WTC11 (cell line): ENCODE measurements at regions not wholly inside any gene's neighbourhood (a gene's known extent, or its start where the extent isn't known, plus 50 kb on each side); places are given as distances from the start of the nearest gene placed in this dataset.

Experiments
- ATAC-seq: fragments of 200-7000 bp; cut with Tn5 transposase; 2 replicates; pipeline ENCODE4 v1.10.0; 2021; ENCODE audit warnings: mild to moderate bottlenecking, moderate library complexity
- CTCF ChIA-PET: fragments of 300-600 bp; sonication (Branson Sonifier 250); formaldehyde crosslinking; loops from one replicate; lab custom pipeline; 2021; ENCODE audit warnings: antibody characterized with exemption; lab: Charles Lee
- POLR2A ChIA-PET: fragments of 350-600 bp; sonication (Branson Sonifier 250); formaldehyde crosslinking; loops from one replicate; lab custom pipeline; 2021; ENCODE audit warnings: antibody characterized with exemption; lab: Charles Lee
- DNase-seq: peaks from one replicate; pipeline ENCODE4 v3.0.0; 2021; ENCODE audit warnings: low spot score
- H3K27ac Mint-ChIP-seq: 2 replicates; pipeline ENCODE4 v1.8.0; 2021; ENCODE audit warnings: mixed read lengths
- H3K27me3 Mint-ChIP-seq: 2 replicates; pipeline ENCODE4 v1.8.0; 2021; ENCODE audit warnings: low read depth, mild to moderate bottlenecking, moderate library complexity, mixed read lengths
- H3K36me3 Mint-ChIP-seq: 2 replicates; pipeline ENCODE4 v1.8.0; 2021; ENCODE audit warnings: mixed read lengths
- H3K4me1 Mint-ChIP-seq: 2 replicates; pipeline ENCODE4 v1.8.0; 2022; ENCODE audit warnings: mixed read lengths
- H3K4me3 Mint-ChIP-seq: 2 replicates; pipeline ENCODE4 v1.8.0; 2021; ENCODE audit warnings: mild to moderate bottlenecking, moderate library complexity, mixed read lengths
- H3K9me3 Mint-ChIP-seq: 2 replicates; pipeline ENCODE4 v1.8.0; 2021; ENCODE audit warnings: mixed read lengths
- ARID4B ChIP-seq: sonication (generic); formaldehyde crosslinking; IDR thresholded peaks from 2 replicates; pipeline ENCODE4 v1.8.0; 2023; ENCODE audit warnings: missing genetic modification reagents, mild to moderate bottlenecking, borderline replicate concordance
- ATF1 ChIP-seq: sonication (generic); formaldehyde crosslinking; IDR thresholded peaks from 2 replicates; pipeline ENCODE4 v1.8.1; 2023; ENCODE audit warnings: mild to moderate bottlenecking, moderate library complexity, missing genetic modification reagents
- ATF6 ChIP-seq: sonication (generic); formaldehyde crosslinking; IDR thresholded peaks from 2 replicates; pipeline ENCODE4 v1.8.1; 2023; ENCODE audit warnings: mild to moderate bottlenecking, missing genetic modification reagents
- CREB1 ChIP-seq: sonication (generic); formaldehyde crosslinking; IDR thresholded peaks from 2 replicates; pipeline ENCODE4 v1.8.0; 2023; ENCODE audit warnings: mild to moderate bottlenecking, missing genetic modification reagents
- ELF4 ChIP-seq: sonication (generic); formaldehyde crosslinking; IDR thresholded peaks from 2 replicates; pipeline ENCODE4 v1.8.1; 2022; ENCODE audit warnings: low read depth, mild to moderate bottlenecking, moderate library complexity, missing genetic modification reagents
- ESRRA ChIP-seq: sonication (generic); formaldehyde crosslinking; IDR thresholded peaks from 2 replicates; pipeline ENCODE4 v1.8.1; 2022; ENCODE audit warnings: mild to moderate bottlenecking, missing genetic modification reagents, borderline replicate concordance
- FOXP1 ChIP-seq: sonication (generic); formaldehyde crosslinking; IDR thresholded peaks from 2 replicates; pipeline ENCODE4 v1.8.0; 2022; ENCODE audit warnings: missing genetic modification reagents, mild to moderate bottlenecking, moderate library complexity, borderline replicate concordance
- GABPB1 ChIP-seq: sonication (generic); formaldehyde crosslinking; IDR thresholded peaks from 2 replicates; pipeline ENCODE4 v1.8.1; 2023; ENCODE audit warnings: mild to moderate bottlenecking, missing genetic modification reagents
- GRHL2 ChIP-seq: fragments of 250-450 bp; sonication (Bioruptor Pico); IDR thresholded peaks from 2 replicates; pipeline ENCODE4 v1.8.0; 2022; ENCODE audit warnings: mild to moderate bottlenecking, moderate library complexity; ENCODE audit not compliant: insufficient replicate concordance, severe bottlenecking
- GTF2I ChIP-seq: fragments of 250-450 bp; sonication (Bioruptor Pico); conservative IDR thresholded peaks from 2 replicates; pipeline ENCODE4 v1.4.0; 2021; ENCODE audit warnings: mild to moderate bottlenecking
- HMGXB4 ChIP-seq: sonication (generic); formaldehyde crosslinking; IDR thresholded peaks from 2 replicates; pipeline ENCODE4 v1.8.1; 2023; ENCODE audit warnings: mild to moderate bottlenecking, moderate library complexity, missing genetic modification reagents
- JAZF1 ChIP-seq: fragments of 250-450 bp; sonication (Bioruptor Pico); IDR thresholded peaks from 2 replicates; pipeline ENCODE4 v1.9.0; 2021; ENCODE audit warnings: moderate library complexity, mild to moderate bottlenecking, inconsistent platforms
- KAT7 ChIP-seq: sonication (generic); formaldehyde crosslinking; IDR thresholded peaks from 2 replicates; pipeline ENCODE4 v1.8.1; 2023; ENCODE audit warnings: missing genetic modification reagents, mild to moderate bottlenecking, borderline replicate concordance
- NFE2L1 ChIP-seq: sonication (generic); formaldehyde crosslinking; IDR thresholded peaks from 2 replicates; pipeline ENCODE4 v1.8.1; 2023; ENCODE audit warnings: missing genetic modification reagents
- OVOL2 ChIP-seq: fragments of 250-450 bp; sonication (Bioruptor Pico); IDR thresholded peaks from 2 replicates; pipeline ENCODE4 v1.9.0; 2021; ENCODE audit warnings: mild to moderate bottlenecking, borderline replicate concordance
- RELA ChIP-seq: sonication (generic); formaldehyde crosslinking; IDR thresholded peaks from 2 replicates; pipeline ENCODE4 v1.8.1; 2022; ENCODE audit warnings: missing genetic modification reagents, mild to moderate bottlenecking, borderline replicate concordance
- TEAD1 ChIP-seq: sonication (generic); formaldehyde crosslinking; IDR thresholded peaks from 2 replicates; pipeline ENCODE4 v1.8.0; 2022; ENCODE audit warnings: mild to moderate bottlenecking, missing genetic modification reagents
- USF2 ChIP-seq: sonication (generic); formaldehyde crosslinking; IDR thresholded peaks from 2 replicates; pipeline ENCODE4 v1.8.1; 2023; ENCODE audit warnings: mild to moderate bottlenecking, missing genetic modification reagents, moderate library complexity
- ZMAT4 ChIP-seq: fragments of 250-450 bp; sonication (Bioruptor Pico); IDR thresholded peaks from 2 replicates; pipeline ENCODE4 v1.9.0; 2021; ENCODE audit warnings: mild to moderate bottlenecking
- ZNF232 ChIP-seq: sonication (generic); formaldehyde crosslinking; IDR thresholded peaks from 2 replicates; pipeline ENCODE4 v1.8.0; 2022; ENCODE audit warnings: mild to moderate bottlenecking, missing genetic modification reagents
- ZNF263 ChIP-seq: sonication (generic); formaldehyde crosslinking; IDR thresholded peaks from 2 replicates; pipeline ENCODE4 v1.8.1; 2022; ENCODE audit warnings: low read depth, mild to moderate bottlenecking, moderate library complexity, missing genetic modification reagents
- ZNF423 ChIP-seq: fragments of 250-450 bp; sonication (Bioruptor Pico); IDR thresholded peaks from 2 replicates; pipeline ENCODE4 v2.1.2; 2022; ENCODE audit warnings: mild to moderate bottlenecking, moderate library complexity
- TF ChIP-seq, protein P1 (sequence below): sonication (generic); formaldehyde crosslinking; IDR thresholded peaks from 2 replicates; pipeline ENCODE4 v1.8.0; 2023; ENCODE audit warnings: mild to moderate bottlenecking, missing genetic modification reagents
- TF ChIP-seq, protein P2 (sequence below): fragments of 200-600 bp; IDR thresholded peaks from 2 replicates; pipeline ENCODE4 v1.8.0; 2022; ENCODE audit warnings: antibody characterized with exemption

DNA sequence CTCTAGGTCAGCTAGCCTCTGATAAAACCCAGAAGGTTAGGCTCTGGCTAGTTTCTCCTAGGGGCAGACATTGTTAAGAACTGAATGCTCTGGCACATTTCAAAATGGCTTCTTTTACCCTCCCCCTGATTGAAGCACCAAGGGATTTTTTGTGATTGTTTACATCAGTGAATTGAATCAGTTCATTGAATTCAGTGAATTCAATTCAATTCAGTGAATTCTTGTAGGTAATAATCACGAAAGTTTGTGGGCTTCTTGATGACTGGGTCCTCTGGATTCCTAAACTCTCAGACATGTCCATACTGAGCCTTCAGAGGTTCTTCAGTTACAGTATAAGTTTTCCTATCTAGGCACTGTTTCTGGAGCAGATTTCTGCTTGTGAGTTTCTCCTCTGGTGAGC is 135.2 kb upstream of the ELAC2 start (continued):
- TF ChIP-seq ARID4B (CRISPR knock-in tag), result no peak
- no peak for TF ChIP-seq ATF6
- no peak for TF ChIP-seq ZMAT4 (CRISPR knock-in tag)
- no peak for TF ChIP-seq RELA (CRISPR knock-in tag)
- TF ChIP-seq ELF4 (CRISPR knock-in tag), result no peak
- TF ChIP-seq ZNF263 (CRISPR knock-in tag), result no peak
- no peak for TF ChIP-seq GTF2I
- TF ChIP-seq TEAD1 (CRISPR knock-in tag), result no peak
- TF ChIP-seq, all 79 proteins: peak for 0

GRCh38 chr17:13152501-13152900 is 134.7 kb upstream of the ELAC2 start:
- no peak overlapping the region for H3K4me3 Mint-ChIP-seq
- no peaks in the 10 kb centered on the region for H3K27me3 Mint-ChIP-seq
- CTCF ChIA-PET, result no interaction called here
- peaks cover 4% of the 10 kb centered on the region for H3K9me3 Mint-ChIP-seq
- no peak overlapping the region for H3K27ac Mint-ChIP-seq
- no peak for DNase-seq
- no peaks in the 10 kb centered on the region for H3K4me1 Mint-ChIP-seq
- POLR2A ChIA-PET, result no interaction called here
- ATAC-seq, result no peak
- peaks cover 3% of the 10 kb centered on the region; the same call in 1 of the 2 replicates for H3K36me3 Mint-ChIP-seq
- TF ChIP-seq JAZF1 (no peak), GABPB1 (CRISPR knock-in tag) (no peak), KAT7 (CRISPR knock-in tag) (no peak), ZNF232 (CRISPR knock-in tag) (no peak), OVOL2 (CRISPR knock-in tag) (no peak), ATF1 (CRISPR knock-in tag) (no peak), ZNF423 (CRISPR knock-in tag) (no peak), ESRRA (CRISPR knock-in tag) (no peak), GRHL2 (CRISPR knock-in tag) (no peak), HMGXB4 (no peak), CREB1 (no peak), NFE2L1 (no peak), FOXP1 (no peak), USF2 (CRISPR knock-in tag) (no peak)
- TF ChIP-seq, protein P1, sequence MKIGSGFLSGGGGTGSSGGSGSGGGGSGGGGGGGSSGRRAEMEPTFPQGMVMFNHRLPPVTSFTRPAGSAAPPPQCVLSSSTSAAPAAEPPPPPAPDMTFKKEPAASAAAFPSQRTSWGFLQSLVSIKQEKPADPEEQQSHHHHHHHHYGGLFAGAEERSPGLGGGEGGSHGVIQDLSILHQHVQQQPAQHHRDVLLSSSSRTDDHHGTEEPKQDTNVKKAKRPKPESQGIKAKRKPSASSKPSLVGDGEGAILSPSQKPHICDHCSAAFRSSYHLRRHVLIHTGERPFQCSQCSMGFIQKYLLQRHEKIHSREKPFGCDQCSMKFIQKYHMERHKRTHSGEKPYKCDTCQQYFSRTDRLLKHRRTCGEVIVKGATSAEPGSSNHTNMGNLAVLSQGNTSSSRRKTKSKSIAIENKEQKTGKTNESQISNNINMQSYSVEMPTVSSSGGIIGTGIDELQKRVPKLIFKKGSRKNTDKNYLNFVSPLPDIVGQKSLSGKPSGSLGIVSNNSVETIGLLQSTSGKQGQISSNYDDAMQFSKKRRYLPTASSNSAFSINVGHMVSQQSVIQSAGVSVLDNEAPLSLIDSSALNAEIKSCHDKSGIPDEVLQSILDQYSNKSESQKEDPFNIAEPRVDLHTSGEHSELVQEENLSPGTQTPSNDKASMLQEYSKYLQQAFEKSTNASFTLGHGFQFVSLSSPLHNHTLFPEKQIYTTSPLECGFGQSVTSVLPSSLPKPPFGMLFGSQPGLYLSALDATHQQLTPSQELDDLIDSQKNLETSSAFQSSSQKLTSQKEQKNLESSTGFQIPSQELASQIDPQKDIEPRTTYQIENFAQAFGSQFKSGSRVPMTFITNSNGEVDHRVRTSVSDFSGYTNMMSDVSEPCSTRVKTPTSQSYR (CRISPR knock-in tag), result no peak
- TF ChIP-seq, protein P2, sequence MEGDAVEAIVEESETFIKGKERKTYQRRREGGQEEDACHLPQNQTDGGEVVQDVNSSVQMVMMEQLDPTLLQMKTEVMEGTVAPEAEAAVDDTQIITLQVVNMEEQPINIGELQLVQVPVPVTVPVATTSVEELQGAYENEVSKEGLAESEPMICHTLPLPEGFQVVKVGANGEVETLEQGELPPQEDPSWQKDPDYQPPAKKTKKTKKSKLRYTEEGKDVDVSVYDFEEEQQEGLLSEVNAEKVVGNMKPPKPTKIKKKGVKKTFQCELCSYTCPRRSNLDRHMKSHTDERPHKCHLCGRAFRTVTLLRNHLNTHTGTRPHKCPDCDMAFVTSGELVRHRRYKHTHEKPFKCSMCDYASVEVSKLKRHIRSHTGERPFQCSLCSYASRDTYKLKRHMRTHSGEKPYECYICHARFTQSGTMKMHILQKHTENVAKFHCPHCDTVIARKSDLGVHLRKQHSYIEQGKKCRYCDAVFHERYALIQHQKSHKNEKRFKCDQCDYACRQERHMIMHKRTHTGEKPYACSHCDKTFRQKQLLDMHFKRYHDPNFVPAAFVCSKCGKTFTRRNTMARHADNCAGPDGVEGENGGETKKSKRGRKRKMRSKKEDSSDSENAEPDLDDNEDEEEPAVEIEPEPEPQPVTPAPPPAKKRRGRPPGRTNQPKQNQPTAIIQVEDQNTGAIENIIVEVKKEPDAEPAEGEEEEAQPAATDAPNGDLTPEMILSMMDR, result no peak
